Endothelial cell of umbilical vein (primary cell): ENCODE measurements at regions not wholly inside any gene's neighbourhood (a gene's known extent, or its start where the extent isn't known, plus 50 kb on each side); places are given as distances from the start of the nearest gene placed in this dataset.
A peak's percentile ranks its signal among the peaks of the same experiment; 100 is the strongest.

ENCODE experiments used
- BruUV-seq: library from RNA; stranded (reverse); fragments of 400-500 nt; replicated peaks from 2 replicates; lab custom pipeline; 2021; lab: Mats Ljungman, UMichigan
- CTCF ChIA-PET: fragments of 300-600, 350-600 bp; sonication (Branson Sonifier 250); formaldehyde crosslinking; loops from one replicate; lab custom pipeline; 2021; ENCODE audit warnings: antibody characterized with exemption, inconsistent platforms; lab: Charles Lee
- POLR2A ChIA-PET: fragments of 300-600, 350-600 bp; sonication (Branson Sonifier 250); formaldehyde crosslinking; loops from one replicate; lab custom pipeline; 2021; ENCODE audit warnings: antibody characterized with exemption, inconsistent platforms; lab: Charles Lee
- DNase-seq: peaks from one replicate; pipeline ENCODE4 v3.0.0-alpha.2; 2011; ENCODE audit warnings: low read depth, low spot score
- FAIRE-seq: peaks from 2 replicates; lab custom pipeline; 2011; peaks lifted over from hg19 to GRCh38; lab: Jason Lieb, UNC
- H2AFZ ChIP-seq: 2 replicates; pipeline ENCODE4 v1.6.0; 2012; ENCODE audit warnings: low read depth, low read length, control low read depth, inconsistent platforms
- H3K27ac ChIP-seq: 2 replicates; pipeline ENCODE4 v1.5.1; 2011; ENCODE audit warnings: low read depth, mild to moderate bottlenecking, control low read depth, low read length, moderate library complexity; ENCODE audit not compliant: insufficient read depth
- H3K27me3 ChIP-seq, 2 experiments: 2 replicates each; pipeline versions ENCODE4 v1.6.0 to v1.6.1; 2011; ENCODE audit warnings: low read length in 2 of 2, mixed read lengths in 1 of 2; ENCODE audit not compliant: control insufficient read depth in 2 of 2, insufficient read depth in 2 of 2
- H3K36me3 ChIP-seq, 2 experiments: 2 replicates in 1 of 2; 3 replicates in 1 of 2; pipeline ENCODE4 v1.5.1; 2011; ENCODE audit warnings: low read length in 2 of 2, mild to moderate bottlenecking in 1 of 2, moderate library complexity in 1 of 2; ENCODE audit not compliant: control insufficient read depth in 2 of 2, insufficient read depth in 2 of 2; ENCODE audit errors: extremely low read depth in 1 of 2
- H3K4me1 ChIP-seq: 3 replicates; pipeline ENCODE4 v1.5.1; 2011; ENCODE audit warnings: mild to moderate bottlenecking, low read length; ENCODE audit not compliant: control insufficient read depth, insufficient read depth; ENCODE audit errors: extremely low read depth
- H3K4me2 ChIP-seq: 2 replicates; pipeline ENCODE4 v1.6.1; 2011; ENCODE audit warnings: low read length, control low read depth, mixed read lengths; ENCODE audit not compliant: insufficient read depth
- H3K4me3 ChIP-seq, 3 experiments: fragments of 200-600 bp in 1 of 3; sonication (generic), shearing (Covaris generic) in 1 of 3; replicated peaks in 1 of 3; 2 replicates each; pipeline ENCODE4 v1.5.1; 2011 to 2016; ENCODE audit warnings: control low read depth in 3 of 3, low read length in 3 of 3, mild to moderate bottlenecking in 2 of 3, inconsistent platforms in 1 of 3, low read depth in 1 of 3, moderate library complexity in 1 of 3; ENCODE audit not compliant: insufficient read depth in 1 of 3
- H3K79me2 ChIP-seq: 2 replicates; pipeline ENCODE4 v1.6.0; 2012; ENCODE audit warnings: low read length, inconsistent platforms; ENCODE audit not compliant: control insufficient read depth, insufficient read depth
- H3K9ac ChIP-seq: replicated peaks from 2 replicates; pipeline ENCODE3; 2011; ENCODE audit warnings: low read length, control low read depth; ENCODE audit not compliant: insufficient read depth; ENCODE audit errors: extremely low read depth
- H3K9me1 ChIP-seq: replicated peaks from 3 replicates; pipeline ENCODE4 v1.6.0; 2011; ENCODE audit warnings: mild to moderate bottlenecking, low read length; ENCODE audit not compliant: control insufficient read depth, insufficient read depth; ENCODE audit errors: extremely low read depth
- H3K9me3 ChIP-seq: replicated peaks from 2 replicates; pipeline ENCODE4 v1.5.1; 2012; ENCODE audit warnings: low read length, inconsistent platforms; ENCODE audit not compliant: control insufficient read depth, insufficient read depth
- H4K20me1 ChIP-seq: replicated peaks from 2 replicates; pipeline ENCODE3; 2011; ENCODE audit warnings: mild to moderate bottlenecking, low read length; ENCODE audit not compliant: control insufficient read depth, insufficient read depth; ENCODE audit errors: extremely low read depth
- CTCF ChIP-seq, 2 donors: IDR thresholded peaks; 1 replicate in 1 of 2; 2 replicates in 1 of 2; pipeline ENCODE4 v1.5.1; 2011; ENCODE audit warnings: low read length in 2 of 2, mild to moderate bottlenecking in 2 of 2, moderate library complexity in 2 of 2, control low read depth in 1 of 2, inconsistent platforms in 1 of 2, low read depth in 1 of 2; ENCODE audit not compliant: insufficient read depth in 1 of 2; ENCODE audit errors: extremely low read depth in 1 of 2
- FOS ChIP-seq: IDR thresholded peaks from 2 replicates; pipeline ENCODE4 v1.6.1; 2011; ENCODE audit warnings: mild to moderate bottlenecking, low read length, moderate library complexity, borderline replicate concordance; ENCODE audit not compliant: insufficient read depth
- GATA2 ChIP-seq: IDR thresholded peaks from 2 replicates; pipeline ENCODE4 v1.7.0; 2011; ENCODE audit warnings: low read depth, mild to moderate bottlenecking, moderate library complexity, mixed read lengths, low read length; ENCODE audit not compliant: insufficient read length, insufficient read depth
- JUN ChIP-seq: IDR thresholded peaks from 2 replicates; pipeline ENCODE4 v1.6.1; 2011; ENCODE audit warnings: borderline replicate concordance, low read depth; ENCODE audit not compliant: insufficient read length, insufficient read depth
- MAX ChIP-seq: IDR thresholded peaks from 2 replicates; pipeline ENCODE4 v1.6.1; 2011; ENCODE audit not compliant: insufficient read depth, insufficient read length
- MYC ChIP-seq: IDR thresholded peaks from one replicate; pipeline ENCODE4 v1.6.1; 2011; ENCODE audit warnings: mild to moderate bottlenecking, low read depth, low read length
- POLR2A ChIP-seq: IDR thresholded peaks from 2 replicates; pipeline ENCODE4 v1.6.1; 2012; ENCODE audit warnings: low read depth, mild to moderate bottlenecking, control low read depth, low read length
- POLR2AphosphoS5 ChIP-seq: IDR thresholded peaks from 2 replicates; pipeline ENCODE4 v1.6.1; 2012; ENCODE audit warnings: low read depth, mild to moderate bottlenecking, control low read depth, low read length, moderate library complexity; ENCODE audit not compliant: insufficient read depth
- dilution Hi-C: fragments of 300-500 bp; cut with MboI; formaldehyde crosslinking; loops from one replicate; pipeline ENCODE4 v1.15.0; 2019; ENCODE audit warnings: low sequenced_read_pairs; ENCODE audit not compliant: extremely low pct_ligation_motif_present
- intact Hi-C: fragments of 100-400 bp; cut with micrococcal nuclease; formaldehyde crosslinking; loops from one replicate; pipeline ENCODE4 v1.10.0; 2022

GRCh38 chr1:83543222-83543973 lies 455.5 kb downstream of the TTLL7 start:
- Histone ChIP-seq H3K27me3 (peaks cover 0 to 4% of the 10 kb centered on the region in 2 experiments), H2AFZ (no peak overlapping the region), H4K20me1 (no peaks in the 10 kb centered on the region), H3K9ac (no peak overlapping the region), H3K36me3 (no peaks in the 10 kb centered on the region), H3K9me1 (no peaks in the 10 kb centered on the region), H3K79me2 (no peaks in the 10 kb centered on the region), H3K4me1 (peaks cover 6% of the 10 kb centered on the region), H3K4me2 (no peak overlapping the region), H3K27ac (no peak overlapping the region), H3K9me3 (no peaks in the 10 kb centered on the region), H3K4me3 (no peak overlapping the region)
- no peak for TF ChIP-seq JUN
- TF ChIP-seq POLR2A, result no peak
- TF ChIP-seq FOS, result no peak
- TF ChIP-seq CTCF (IDR thresholded peaks at IDR 0.05; ENCODE audit: extremely low read depth in 1 of 2, insufficient read depth in 1 of 2, low read depth in 1 of 2, low read length in 2 of 2), result no peak
- TF ChIP-seq GATA2, result no peak
- no peak for TF ChIP-seq MAX
- no peak for TF ChIP-seq MYC
- no peak for TF ChIP-seq POLR2AphosphoS5
- intact Hi-C loops (no loop called here), dilution Hi-C loops (no loop called here)
- peak; percentile 12 for FAIRE-seq
- ChIA-PET CTCF (no interaction called here), POLR2A (no interaction called here)
- BruUV-seq, result no TSS peak
- peak; percentile 10 for DNase-seq
